NOMO-1 (cell line): ENCODE measurements at regions not wholly inside any gene's neighbourhood (a gene's known extent, or its start where the extent isn't known, plus 50 kb on each side); places are given as distances from the start of the nearest gene placed in this dataset.
A peak's percentile ranks its signal among the peaks of the same experiment; 100 is the strongest.

Source experiments
- DNase-seq, 2 experiments: peaks; one replicate each; lab custom pipeline; 2025; ENCODE audit not compliant: unreplicated experiment in 2 of 2; lab: John Stamatoyannopoulos, UW

DNA sequence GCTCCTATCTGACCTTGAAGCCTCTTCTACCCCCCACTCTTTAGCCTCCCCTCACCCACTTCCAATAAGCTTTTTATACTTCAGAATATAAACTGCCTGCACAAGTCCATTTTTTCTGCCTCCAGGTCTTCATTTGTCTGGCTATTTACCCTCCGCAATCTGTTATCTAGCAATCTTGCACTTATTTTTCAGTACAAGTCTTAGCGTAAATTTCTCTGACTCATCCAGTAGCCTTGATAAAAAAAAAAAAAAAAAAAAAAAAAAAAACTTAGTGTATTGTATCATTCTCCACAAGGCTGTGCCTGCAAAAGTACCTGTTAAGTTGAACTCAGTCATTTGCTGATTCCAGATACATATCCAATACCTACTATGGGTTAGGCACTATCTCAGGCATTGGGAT lies 219.5 kb upstream of the DKK2 start:
- DNase-seq: no peak

DNA sequence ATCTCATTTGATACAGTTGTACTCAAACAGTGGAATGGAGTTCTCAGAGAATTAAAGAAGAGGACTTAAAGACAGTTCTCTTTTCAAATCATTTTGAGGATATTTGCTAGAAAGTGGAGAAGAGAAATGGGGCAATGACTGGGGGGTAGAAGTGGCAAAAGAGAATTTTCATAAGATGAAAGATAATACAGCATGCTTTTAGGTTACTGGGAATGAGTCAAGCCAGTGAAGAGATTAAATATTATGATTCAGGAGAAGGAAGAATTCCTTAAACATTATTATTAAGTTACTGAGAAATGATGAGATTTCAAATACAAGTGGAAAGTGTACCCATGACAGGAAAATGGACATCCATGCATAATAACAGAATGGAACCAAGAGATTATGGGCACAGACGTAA lies 219.0 kb upstream of the DKK2 start:
- no peak for DNase-seq

DNA sequence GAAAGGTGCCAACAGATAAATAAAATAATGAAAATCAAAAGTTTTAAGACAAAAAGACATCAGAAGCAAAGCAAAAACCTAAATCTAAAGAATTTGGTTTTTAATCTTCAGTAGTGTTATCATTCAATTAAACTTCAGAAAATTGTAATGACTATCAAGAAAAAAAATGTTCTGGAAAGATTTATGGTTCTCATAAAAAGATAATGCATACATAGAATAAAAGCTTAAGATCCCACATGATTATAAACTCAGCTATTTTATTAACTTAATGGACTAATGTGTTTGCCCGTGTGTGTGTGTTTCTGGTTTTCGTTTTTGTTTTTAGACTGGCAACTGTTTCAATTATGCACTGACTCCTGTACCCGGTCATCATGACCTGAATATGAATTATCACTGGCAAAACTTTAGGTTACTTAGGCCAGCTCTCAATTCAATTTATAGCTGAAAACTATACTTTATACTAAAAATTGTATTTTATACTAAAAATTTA lies 217.5 kb upstream of the DKK2 start:
- no peak for DNase-seq

GRCh38 chr4:107253090-107253489 lies 217.0 kb upstream of the DKK2 start:
- DNase-seq: no peak

GRCh38 chr4:107252571-107252970 lies 216.5 kb upstream of the DKK2 start:
- no peak for DNase-seq

GRCh38 chr4:107248571-107248970 lies 212.5 kb upstream of the DKK2 start:
- no peak for DNase-seq

DNA sequence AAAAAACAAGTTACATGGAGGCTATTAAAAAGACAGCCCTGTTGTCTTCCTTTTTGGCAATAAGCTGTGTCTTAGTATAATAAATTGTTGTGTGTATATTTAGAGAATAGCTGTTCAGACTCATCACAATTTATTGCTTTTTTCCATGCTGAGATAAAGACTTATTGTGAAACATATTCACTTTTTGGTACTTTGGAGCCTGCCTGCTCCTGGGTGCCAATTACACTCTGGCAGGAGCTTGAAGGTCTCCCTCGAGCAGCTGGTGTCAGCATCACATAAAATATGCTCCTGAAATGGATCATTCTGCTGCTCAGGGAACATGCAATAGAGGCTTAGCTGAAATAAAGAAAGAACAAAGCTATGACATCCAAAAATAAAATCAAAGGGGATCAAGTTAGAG lies 211.6 kb upstream of the DKK2 start:
- no peak for DNase-seq

DNA sequence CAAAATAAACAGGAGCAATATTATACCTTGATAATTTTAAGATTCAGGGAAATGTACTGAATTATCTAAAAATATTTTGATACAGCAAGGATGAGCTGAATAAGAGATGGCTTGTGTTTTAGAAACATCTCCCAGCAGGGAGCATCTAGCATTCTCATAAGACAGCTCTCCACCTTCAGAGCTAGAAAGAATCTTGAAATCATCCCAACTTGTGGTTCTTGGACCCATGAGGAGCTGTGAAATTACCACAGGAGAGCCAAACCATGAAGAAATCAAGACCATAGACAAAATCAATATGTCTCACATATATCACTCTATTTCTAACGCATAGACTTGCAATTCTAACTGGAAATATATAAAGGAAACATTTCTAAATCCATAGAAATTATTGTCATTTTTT lies 210.6 kb upstream of the DKK2 start:
- no peak for DNase-seq

- no peak for DNase-seq
Measured at GRCh38 chr4:107243141-107243781, 207.1 kb upstream of the DKK2 start.

GRCh38 chr4:107220976-107221375 lies 184.9 kb upstream of the DKK2 start:
- no peak for DNase-seq

GRCh38 chr4:107219681-107220080 lies 183.6 kb upstream of the DKK2 start:
- DNase-seq: peak in 1 of 2 experiments; percentile 3

DNA sequence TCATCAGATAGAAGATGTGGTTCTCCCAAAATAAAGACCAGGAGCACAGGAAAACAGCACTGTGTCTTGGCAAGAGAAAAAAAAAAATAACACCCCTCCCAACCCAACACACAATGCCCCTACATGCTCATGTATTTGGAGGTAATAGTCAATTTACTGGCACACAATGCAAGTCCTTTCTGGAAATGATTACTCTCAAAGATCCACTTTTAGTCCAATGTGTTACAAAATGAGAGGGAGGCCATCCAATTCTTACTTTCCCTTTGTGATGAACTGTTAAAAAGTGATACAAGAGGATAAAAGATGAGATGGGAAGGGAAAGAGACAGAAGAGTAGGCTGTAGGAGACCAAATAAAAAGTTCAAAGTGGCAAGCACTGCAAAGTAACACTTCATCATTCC lies 180.3 kb upstream of the DKK2 start:
- DNase-seq: no peak

- no peak for DNase-seq
Measured at GRCh38 chr4:107215222-107215621, 179.1 kb upstream of the DKK2 start.

DNA sequence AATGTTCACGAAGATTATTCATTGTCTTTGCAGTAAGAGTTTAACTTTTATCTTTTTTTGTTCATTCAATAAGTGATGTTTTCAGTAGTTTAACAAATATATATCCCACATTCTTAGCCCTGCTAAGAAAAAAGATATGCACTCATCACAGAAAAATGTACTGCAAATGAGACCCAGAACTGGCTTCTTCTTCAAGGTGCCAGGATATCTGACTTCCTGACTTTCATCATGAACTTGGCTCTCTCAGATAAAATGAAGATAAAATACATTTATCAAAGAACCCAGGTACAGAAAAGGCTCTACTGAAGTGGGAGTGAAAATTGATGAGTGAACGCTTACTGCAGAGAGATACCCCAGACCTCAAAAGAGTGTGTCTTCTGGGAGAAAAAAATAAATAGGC lies 177.8 kb upstream of the DKK2 start:
- no peak for DNase-seq

GRCh38 chr4:107213410-107213809 lies 177.3 kb upstream of the DKK2 start:
- DNase-seq: no peak

GRCh38 chr4:107212565-107212964 lies 176.5 kb upstream of the DKK2 start:
- DNase-seq: no peak

GRCh38 chr4:107210450-107211239 lies 174.5 kb upstream of the DKK2 start:
- no peak for DNase-seq

DNA sequence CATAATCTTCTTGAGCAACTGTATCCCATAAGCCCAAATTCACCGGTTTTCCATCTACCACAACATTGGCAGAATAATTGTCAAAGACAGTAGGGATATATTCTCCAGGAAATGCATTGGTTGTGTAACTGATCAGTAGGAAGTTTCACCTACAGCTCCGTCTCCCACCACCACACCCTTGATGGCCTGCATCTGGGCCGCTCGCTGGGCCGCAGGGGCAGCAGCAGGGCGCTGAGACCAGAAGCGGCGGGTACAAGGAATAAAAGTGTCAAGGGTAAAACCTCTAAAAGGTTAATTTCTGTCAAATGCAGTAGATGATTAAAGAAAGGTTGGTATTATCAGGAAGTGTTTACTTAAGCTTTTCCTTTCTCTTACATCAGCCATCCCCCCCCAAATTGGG lies 167.6 kb upstream of the DKK2 start:
- no peak for DNase-seq

GRCh38 chr4:107202744-107203143 lies 166.6 kb upstream of the DKK2 start:
- DNase-seq: no peak

- DNase-seq: no peak
Measured at GRCh38 chr4:107197121-107197520, 161.0 kb upstream of the DKK2 start.

DNA sequence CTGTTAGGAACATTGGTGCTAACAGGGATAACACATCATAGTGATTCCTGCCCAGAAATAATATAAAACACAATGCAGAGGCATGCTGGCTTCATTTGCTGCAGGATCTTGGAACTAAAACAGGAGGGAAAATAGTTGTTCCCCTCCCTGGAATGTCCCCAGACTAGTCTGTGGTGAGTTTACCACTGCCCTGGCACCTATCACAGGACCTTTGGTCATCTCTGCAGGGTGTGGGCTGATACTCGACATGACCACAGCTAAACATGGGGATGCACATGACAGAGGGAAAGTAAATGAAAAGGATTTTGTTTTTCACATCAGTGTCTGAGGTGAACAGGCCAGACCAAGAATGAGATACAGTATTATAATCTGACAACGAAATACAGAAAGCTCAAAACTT lies 160.2 kb upstream of the DKK2 start:
- no peak for DNase-seq

DNA sequence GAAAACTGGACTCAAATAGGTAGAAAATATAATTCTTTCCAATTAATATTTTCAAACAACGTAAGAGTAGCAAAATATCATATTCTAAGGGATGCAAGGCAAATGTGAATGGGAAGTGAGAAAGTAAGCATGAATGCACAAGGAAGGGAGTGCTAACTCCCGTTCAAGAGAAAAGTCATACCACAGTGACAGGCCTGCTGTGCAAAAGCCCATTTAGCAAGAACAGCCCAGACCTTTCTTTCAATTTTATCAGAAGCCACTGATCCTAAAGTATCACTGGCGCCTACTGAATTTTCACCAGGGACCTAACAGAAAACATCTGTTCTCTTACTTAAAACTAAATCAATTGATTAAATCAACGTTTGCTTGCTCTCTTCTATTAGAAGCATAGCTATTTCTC lies 157.9 kb upstream of the DKK2 start:
- DNase-seq: no peak
